Neural cell (in vitro differentiated cells): ENCODE measurements at regions not wholly inside any gene's neighbourhood (a gene's known extent, or its start where the extent isn't known, plus 50 kb on each side); places are given as distances from the start of the nearest gene placed in this dataset.

Experiments
- MXI1 ChIP-seq: fragments of 450-650 bp; conservative IDR thresholded peaks from 2 replicates; pipeline ENCODE4 v1.6.1; 2014; ENCODE audit warnings: antibody characterized with exemption, mild to moderate bottlenecking; ENCODE audit not compliant: poor library complexity, severe bottlenecking
- REST ChIP-seq: IDR thresholded peaks from 2 replicates; pipeline ENCODE4 v1.6.1; 2012; ENCODE audit warnings: borderline replicate concordance
- TAF1 ChIP-seq: IDR thresholded peaks from 2 replicates; pipeline ENCODE4 v1.6.1; 2012; ENCODE audit warnings: low read depth
- TF ChIP-seq, protein P1 (sequence below): fragments of 450-650 bp; IDR thresholded peaks from 2 replicates; pipeline ENCODE4 v1.5.1; 2014; ENCODE audit warnings: antibody characterized with exemption, mild to moderate bottlenecking, moderate library complexity; ENCODE audit not compliant: poor library complexity, severe bottlenecking

DNA sequence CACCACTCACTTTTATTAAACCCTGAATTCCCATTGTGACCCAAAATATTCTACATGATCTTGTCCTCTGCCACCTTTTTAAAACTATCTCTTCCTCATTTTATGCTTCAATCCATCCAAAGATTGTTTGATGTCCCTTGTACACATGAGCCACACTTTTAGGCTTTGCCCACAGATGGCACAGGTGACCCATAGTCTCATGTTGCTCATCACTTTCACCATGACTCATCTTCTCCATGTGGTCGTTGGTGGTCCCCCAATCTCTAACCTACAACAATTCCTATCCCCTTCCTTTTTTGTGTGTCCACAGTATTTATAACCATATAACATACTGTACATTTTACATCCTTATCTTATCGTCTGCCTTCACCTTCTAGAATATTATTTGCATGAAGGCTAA is 271.5 kb upstream of the ZWINT start:
- no peak for TF ChIP-seq MXI1
- TF ChIP-seq, protein P1, sequence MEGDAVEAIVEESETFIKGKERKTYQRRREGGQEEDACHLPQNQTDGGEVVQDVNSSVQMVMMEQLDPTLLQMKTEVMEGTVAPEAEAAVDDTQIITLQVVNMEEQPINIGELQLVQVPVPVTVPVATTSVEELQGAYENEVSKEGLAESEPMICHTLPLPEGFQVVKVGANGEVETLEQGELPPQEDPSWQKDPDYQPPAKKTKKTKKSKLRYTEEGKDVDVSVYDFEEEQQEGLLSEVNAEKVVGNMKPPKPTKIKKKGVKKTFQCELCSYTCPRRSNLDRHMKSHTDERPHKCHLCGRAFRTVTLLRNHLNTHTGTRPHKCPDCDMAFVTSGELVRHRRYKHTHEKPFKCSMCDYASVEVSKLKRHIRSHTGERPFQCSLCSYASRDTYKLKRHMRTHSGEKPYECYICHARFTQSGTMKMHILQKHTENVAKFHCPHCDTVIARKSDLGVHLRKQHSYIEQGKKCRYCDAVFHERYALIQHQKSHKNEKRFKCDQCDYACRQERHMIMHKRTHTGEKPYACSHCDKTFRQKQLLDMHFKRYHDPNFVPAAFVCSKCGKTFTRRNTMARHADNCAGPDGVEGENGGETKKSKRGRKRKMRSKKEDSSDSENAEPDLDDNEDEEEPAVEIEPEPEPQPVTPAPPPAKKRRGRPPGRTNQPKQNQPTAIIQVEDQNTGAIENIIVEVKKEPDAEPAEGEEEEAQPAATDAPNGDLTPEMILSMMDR, result no peak
- no peak for TF ChIP-seq REST
- TF ChIP-seq TAF1, result no peak
